SK-N-SH treated with all-trans-retinoic acid at 6 μM for 48 hours (cell line): ENCODE measurements at regions not wholly inside any gene's neighbourhood (a gene's known extent, or its start where the extent isn't known, plus 50 kb on each side); places are given as distances from the start of the nearest gene placed in this dataset.
A peak's percentile ranks its signal among the peaks of the same experiment; 100 is the strongest.

Source experiments
- ATAC-seq: fragments of 200-7000 bp; cut with Tn5 transposase; 3 replicates; pipeline ENCODE4 v1.9.1; 2020; ENCODE audit warnings: mild to moderate bottlenecking, moderate library complexity
- ARNTL ChIP-seq: fragments of 450-650 bp; formaldehyde crosslinking; IDR thresholded peaks from 2 replicates; pipeline ENCODE4 v1.5.0; 2020; ENCODE audit warnings: low read depth, mild to moderate bottlenecking, moderate library complexity, borderline replicate concordance
- BACH2 ChIP-seq: fragments of 250-450 bp; sonication (Bioruptor Pico); IDR thresholded peaks from 2 replicates; pipeline ENCODE4 v1.9.0; 2021; ENCODE audit warnings: mild to moderate bottlenecking, borderline replicate concordance
- CSDC2 ChIP-seq: fragments of 250-450 bp; sonication (Bioruptor Pico); IDR thresholded peaks from 2 replicates; pipeline ENCODE4 v1.5.0; 2020; ENCODE audit warnings: mild to moderate bottlenecking, moderate library complexity
- ESRRG ChIP-seq: fragments of 250-450 bp; sonication (Bioruptor Pico); IDR thresholded peaks from 2 replicates; pipeline ENCODE4 v1.6.1; 2021; ENCODE audit warnings: mild to moderate bottlenecking
- ISL1 ChIP-seq: fragments of 250-450 bp; sonication (Bioruptor Pico); IDR thresholded peaks from 2 replicates; pipeline ENCODE4 v2.1.2; 2022; ENCODE audit warnings: mild to moderate bottlenecking, moderate library complexity
- OSR1 ChIP-seq: fragments of 250-450 bp; sonication (Bioruptor Pico); IDR thresholded peaks from 2 replicates; pipeline ENCODE4 v1.8.0; 2022; ENCODE audit warnings: moderate library complexity, mild to moderate bottlenecking, inconsistent platforms
- PPARA ChIP-seq: fragments of 250-450 bp; sonication (Bioruptor Pico); IDR thresholded peaks from 2 replicates; pipeline ENCODE4 v1.5.0; 2020; ENCODE audit warnings: mild to moderate bottlenecking, borderline replicate concordance
- SNAI2 ChIP-seq: fragments of 250-450 bp; sonication (Bioruptor Pico); IDR thresholded peaks from 2 replicates; pipeline ENCODE4 v1.5.0; 2020; ENCODE audit warnings: mild to moderate bottlenecking, moderate library complexity
- TOX ChIP-seq: fragments of 250-450 bp; sonication (Bioruptor Pico); IDR thresholded peaks from 2 replicates; pipeline ENCODE4 v1.8.0; 2021; ENCODE audit warnings: mild to moderate bottlenecking, moderate library complexity, borderline replicate concordance
- ZC3H10 ChIP-seq: fragments of 250-450 bp; sonication (Bioruptor Pico); IDR thresholded peaks from 2 replicates; pipeline ENCODE4 v1.5.1; 2021; ENCODE audit warnings: mild to moderate bottlenecking, moderate library complexity
- ZFP3 ChIP-seq: fragments of 250-450 bp; sonication (Bioruptor Pico); IDR thresholded peaks from 2 replicates; pipeline ENCODE4 v1.5.0; 2020; ENCODE audit warnings: mild to moderate bottlenecking, moderate library complexity
- ZNF70 ChIP-seq: fragments of 450-650 bp; formaldehyde crosslinking; IDR thresholded peaks from 2 replicates; pipeline ENCODE4 v1.5.0; 2020; ENCODE audit warnings: mild to moderate bottlenecking, moderate library complexity
- ZNF8 ChIP-seq: fragments of 450-650 bp; formaldehyde crosslinking; IDR thresholded peaks from 2 replicates; pipeline ENCODE4 v1.5.0; 2020; ENCODE audit warnings: mild to moderate bottlenecking, moderate library complexity
- TF ChIP-seq, protein P1 (sequence below): fragments of 250-450 bp; sonication (Bioruptor Pico); IDR thresholded peaks from 2 replicates; pipeline ENCODE4 v1.5.0; 2020; ENCODE audit warnings: mild to moderate bottlenecking, moderate library complexity
- TF ChIP-seq, protein P2 (sequence below): fragments of 250-450 bp; sonication (Bioruptor Pico); IDR thresholded peaks from 2 replicates; pipeline ENCODE4 v1.8.0; 2020; ENCODE audit warnings: mild to moderate bottlenecking, moderate library complexity, borderline replicate concordance
- TF ChIP-seq, protein P3 (sequence below): fragments of 250-450 bp; sonication (Bioruptor Pico); IDR thresholded peaks from 2 replicates; pipeline ENCODE4 v1.5.1; 2021; ENCODE audit warnings: mild to moderate bottlenecking, moderate library complexity
- TF ChIP-seq, protein P4 (sequence below): fragments of 250-450 bp; sonication (Bioruptor Pico); IDR thresholded peaks from 2 replicates; pipeline ENCODE4 v1.5.1; 2020; ENCODE audit warnings: low read depth, mild to moderate bottlenecking, moderate library complexity
- TF ChIP-seq, protein P5 (sequence below): fragments of 250-450 bp; sonication (Bioruptor Pico); IDR thresholded peaks from 2 replicates; pipeline ENCODE4 v1.8.0; 2021; ENCODE audit warnings: low read depth, mild to moderate bottlenecking, moderate library complexity, borderline replicate concordance

DNA sequence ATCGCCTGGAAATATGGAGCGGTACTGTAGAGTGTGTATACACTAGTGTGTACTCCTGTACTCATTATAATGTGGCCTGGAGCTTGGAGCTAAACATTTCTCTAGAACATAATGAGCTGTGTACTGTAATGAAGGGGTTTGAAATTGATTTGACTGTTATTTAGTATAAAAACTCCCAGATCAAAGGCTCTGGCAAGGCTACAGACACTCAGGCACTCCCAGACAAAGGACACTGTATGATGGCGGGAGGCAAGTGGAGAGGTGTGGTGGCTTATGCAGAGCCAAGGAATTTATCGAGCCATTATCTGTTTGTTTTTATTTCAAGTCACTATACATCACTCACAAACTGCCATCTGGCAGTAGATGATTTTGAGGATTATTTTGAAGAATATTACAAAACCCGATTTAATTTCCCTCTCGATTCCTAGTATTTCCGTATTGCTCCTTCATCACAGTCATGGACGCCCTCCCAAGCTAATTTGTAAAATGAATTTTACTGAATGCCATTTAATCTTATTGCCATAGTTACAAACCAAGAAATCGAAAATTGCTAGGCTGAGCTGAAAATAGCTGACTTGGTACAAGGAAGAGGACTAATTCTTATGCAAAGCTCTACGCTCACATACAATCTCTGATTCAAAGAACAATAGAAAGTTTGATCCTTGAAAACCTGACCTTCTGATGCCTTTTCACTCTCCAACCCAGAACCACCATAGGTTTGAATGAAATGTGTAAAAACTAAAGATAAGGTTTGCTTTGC, 240.2 kb upstream of the SEMA6A start:
- no peak for ATAC-seq
- TF ChIP-seq CSDC2 (CRISPR knock-in tag), result no peak
- no peak for TF ChIP-seq ZNF8 (CRISPR knock-in tag)
- TF ChIP-seq OSR1, result no peak
- peak; percentile 4; the same call in 1 of the 2 replicates for TF ChIP-seq ISL1 (CRISPR knock-in tag)
- TF ChIP-seq ESRRG (CRISPR knock-in tag), result no peak

DNA sequence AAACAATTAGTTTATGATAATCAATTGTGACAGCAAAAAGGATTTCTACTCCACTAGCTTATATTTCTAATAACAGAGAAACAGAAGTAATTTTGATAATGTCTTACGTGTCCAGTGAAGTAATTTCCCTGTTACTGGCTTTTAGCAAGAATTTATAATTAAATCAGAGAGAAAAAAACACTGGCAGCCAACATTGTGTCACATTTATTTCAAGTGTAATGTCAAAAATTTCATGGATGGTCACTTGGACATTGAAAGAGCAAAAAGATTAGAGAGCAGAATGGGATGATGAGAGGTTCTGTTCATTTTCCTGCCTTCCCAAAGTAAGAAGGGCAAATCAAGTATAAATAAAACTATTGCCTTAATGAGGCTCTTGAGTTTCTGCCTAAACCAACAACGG, 239.3 kb upstream of the SEMA6A start:
- ATAC-seq, result no peak
- TF ChIP-seq, protein P1, sequence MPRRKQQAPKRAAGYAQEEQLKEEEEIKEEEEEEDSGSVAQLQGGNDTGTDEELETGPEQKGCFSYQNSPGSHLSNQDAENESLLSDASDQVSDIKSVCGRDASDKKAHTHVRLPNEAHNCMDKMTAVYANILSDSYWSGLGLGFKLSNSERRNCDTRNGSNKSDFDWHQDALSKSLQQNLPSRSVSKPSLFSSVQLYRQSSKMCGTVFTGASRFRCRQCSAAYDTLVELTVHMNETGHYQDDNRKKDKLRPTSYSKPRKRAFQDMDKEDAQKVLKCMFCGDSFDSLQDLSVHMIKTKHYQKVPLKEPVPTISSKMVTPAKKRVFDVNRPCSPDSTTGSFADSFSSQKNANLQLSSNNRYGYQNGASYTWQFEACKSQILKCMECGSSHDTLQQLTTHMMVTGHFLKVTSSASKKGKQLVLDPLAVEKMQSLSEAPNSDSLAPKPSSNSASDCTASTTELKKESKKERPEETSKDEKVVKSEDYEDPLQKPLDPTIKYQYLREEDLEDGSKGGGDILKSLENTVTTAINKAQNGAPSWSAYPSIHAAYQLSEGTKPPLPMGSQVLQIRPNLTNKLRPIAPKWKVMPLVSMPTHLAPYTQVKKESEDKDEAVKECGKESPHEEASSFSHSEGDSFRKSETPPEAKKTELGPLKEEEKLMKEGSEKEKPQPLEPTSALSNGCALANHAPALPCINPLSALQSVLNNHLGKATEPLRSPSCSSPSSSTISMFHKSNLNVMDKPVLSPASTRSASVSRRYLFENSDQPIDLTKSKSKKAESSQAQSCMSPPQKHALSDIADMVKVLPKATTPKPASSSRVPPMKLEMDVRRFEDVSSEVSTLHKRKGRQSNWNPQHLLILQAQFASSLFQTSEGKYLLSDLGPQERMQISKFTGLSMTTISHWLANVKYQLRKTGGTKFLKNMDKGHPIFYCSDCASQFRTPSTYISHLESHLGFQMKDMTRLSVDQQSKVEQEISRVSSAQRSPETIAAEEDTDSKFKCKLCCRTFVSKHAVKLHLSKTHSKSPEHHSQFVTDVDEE, result peak; percentile 45; the same call in 1 of the 2 replicates
- TF ChIP-seq ZNF8 (CRISPR knock-in tag) (no peak), TOX (no peak), ISL1 (CRISPR knock-in tag) (peak; percentile 96), ZC3H10 (no peak), ZFP3 (CRISPR knock-in tag) (no peak; the same call in 1 of the 2 replicates), ARNTL (CRISPR knock-in tag) (no peak), CSDC2 (CRISPR knock-in tag) (no peak), SNAI2 (CRISPR knock-in tag) (peak; percentile 81; the same call in 1 of the 2 replicates), ZNF70 (CRISPR knock-in tag) (no peak), ESRRG (CRISPR knock-in tag) (peak; percentile 69)
- TF ChIP-seq, protein P2, sequence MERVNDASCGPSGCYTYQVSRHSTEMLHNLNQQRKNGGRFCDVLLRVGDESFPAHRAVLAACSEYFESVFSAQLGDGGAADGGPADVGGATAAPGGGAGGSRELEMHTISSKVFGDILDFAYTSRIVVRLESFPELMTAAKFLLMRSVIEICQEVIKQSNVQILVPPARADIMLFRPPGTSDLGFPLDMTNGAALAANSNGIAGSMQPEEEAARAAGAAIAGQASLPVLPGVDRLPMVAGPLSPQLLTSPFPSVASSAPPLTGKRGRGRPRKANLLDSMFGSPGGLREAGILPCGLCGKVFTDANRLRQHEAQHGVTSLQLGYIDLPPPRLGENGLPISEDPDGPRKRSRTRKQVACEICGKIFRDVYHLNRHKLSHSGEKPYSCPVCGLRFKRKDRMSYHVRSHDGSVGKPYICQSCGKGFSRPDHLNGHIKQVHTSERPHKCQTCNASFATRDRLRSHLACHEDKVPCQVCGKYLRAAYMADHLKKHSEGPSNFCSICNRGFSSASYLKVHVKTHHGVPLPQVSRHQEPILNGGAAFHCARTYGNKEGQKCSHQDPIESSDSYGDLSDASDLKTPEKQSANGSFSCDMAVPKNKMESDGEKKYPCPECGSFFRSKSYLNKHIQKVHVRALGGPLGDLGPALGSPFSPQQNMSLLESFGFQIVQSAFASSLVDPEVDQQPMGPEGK (CRISPR knock-in tag), result no peak
- TF ChIP-seq, protein P3, sequence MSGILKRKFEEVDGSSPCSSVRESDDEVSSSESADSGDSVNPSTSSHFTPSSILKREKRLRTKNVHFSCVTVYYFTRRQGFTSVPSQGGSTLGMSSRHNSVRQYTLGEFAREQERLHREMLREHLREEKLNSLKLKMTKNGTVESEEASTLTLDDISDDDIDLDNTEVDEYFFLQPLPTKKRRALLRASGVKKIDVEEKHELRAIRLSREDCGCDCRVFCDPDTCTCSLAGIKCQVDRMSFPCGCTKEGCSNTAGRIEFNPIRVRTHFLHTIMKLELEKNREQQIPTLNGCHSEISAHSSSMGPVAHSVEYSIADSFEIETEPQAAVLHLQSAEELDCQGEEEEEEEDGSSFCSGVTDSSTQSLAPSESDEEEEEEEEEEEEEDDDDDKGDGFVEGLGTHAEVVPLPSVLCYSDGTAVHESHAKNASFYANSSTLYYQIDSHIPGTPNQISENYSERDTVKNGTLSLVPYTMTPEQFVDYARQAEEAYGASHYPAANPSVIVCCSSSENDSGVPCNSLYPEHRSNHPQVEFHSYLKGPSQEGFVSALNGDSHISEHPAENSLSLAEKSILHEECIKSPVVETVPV (CRISPR knock-in tag), result peak; percentile 20; the same call in 1 of the 2 replicates
- TF ChIP-seq, protein P4, sequence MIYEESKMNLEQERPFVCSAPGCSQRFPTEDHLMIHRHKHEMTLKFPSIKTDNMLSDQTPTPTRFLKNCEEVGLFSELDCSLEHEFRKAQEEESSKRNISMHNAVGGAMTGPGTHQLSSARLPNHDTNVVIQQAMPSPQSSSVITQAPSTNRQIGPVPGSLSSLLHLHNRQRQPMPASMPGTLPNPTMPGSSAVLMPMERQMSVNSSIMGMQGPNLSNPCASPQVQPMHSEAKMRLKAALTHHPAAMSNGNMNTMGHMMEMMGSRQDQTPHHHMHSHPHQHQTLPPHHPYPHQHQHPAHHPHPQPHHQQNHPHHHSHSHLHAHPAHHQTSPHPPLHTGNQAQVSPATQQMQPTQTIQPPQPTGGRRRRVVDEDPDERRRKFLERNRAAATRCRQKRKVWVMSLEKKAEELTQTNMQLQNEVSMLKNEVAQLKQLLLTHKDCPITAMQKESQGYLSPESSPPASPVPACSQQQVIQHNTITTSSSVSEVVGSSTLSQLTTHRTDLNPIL, result peak; percentile 70; the same call in 1 of the 2 replicates

DNA sequence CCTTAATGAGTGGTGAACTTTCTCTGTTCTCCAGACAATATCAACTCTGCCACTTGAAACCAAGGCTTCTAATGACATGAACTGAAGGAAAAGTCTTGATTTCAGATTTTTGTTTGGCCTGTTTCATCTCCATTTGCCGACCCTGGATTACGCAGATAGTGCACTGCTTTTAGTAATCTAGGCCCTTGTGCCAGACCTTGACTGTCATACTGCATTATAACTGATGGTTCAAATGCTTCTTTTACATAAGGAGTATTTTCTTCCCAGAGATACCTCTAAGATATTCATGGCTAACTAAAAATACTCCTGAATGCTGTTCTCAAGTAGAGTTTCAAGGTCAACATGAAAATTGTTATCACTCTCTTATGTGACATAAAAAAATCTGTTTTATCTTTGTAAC, 238.7 kb upstream of the SEMA6A start:
- no peak for ATAC-seq
- TF ChIP-seq CSDC2 (CRISPR knock-in tag) (no peak), ESRRG (CRISPR knock-in tag) (no peak), ZFP3 (CRISPR knock-in tag) (no peak), PPARA (CRISPR knock-in tag) (no peak), TOX (no peak), BACH2 (CRISPR knock-in tag) (no peak), ZNF70 (CRISPR knock-in tag) (no peak), ZC3H10 (no peak)
- TF ChIP-seq, protein P2 (CRISPR knock-in tag), result no peak
- TF ChIP-seq, protein P4, result no peak
- TF ChIP-seq, protein P5, sequence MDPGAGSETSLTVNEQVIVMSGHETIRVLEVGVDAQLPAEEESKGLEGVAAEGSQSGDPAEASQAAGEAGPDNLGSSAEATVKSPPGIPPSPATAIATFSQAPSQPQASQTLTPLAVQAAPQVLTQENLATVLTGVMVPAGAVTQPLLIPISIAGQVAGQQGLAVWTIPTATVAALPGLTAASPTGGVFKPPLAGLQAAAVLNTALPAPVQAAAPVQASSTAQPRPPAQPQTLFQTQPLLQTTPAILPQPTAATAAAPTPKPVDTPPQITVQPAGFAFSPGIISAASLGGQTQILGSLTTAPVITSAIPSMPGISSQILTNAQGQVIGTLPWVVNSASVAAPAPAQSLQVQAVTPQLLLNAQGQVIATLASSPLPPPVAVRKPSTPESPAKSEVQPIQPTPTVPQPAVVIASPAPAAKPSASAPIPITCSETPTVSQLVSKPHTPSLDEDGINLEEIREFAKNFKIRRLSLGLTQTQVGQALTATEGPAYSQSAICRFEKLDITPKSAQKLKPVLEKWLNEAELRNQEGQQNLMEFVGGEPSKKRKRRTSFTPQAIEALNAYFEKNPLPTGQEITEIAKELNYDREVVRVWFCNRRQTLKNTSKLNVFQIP (CRISPR knock-in tag), result no peak
- TF ChIP-seq, protein P1, result no peak
